Esophagus squamous epithelium (tissue), 5 donors: ENCODE measurements at regions not wholly inside any gene's neighbourhood (a gene's known extent, or its start where the extent isn't known, plus 50 kb on each side); places are given as distances from the start of the nearest gene placed in this dataset.
"Not testable (repeated sequence)": the region's sequence is repeated elsewhere in the genome, so short reads cannot be mapped to it uniquely, and the experiment has no call there.

Source experiments
- DNase-seq: peaks from one replicate; lab custom pipeline; 2025; lab: John Stamatoyannopoulos, UW
- H3K27ac ChIP-seq, 4 donors: fragments of 200-600 bp; sonication (generic); one replicate each; pipeline ENCODE4 v1.5.1; 2016 to 2019; ENCODE audit warnings: mild to moderate bottlenecking in 1 of 4
- H3K27me3 ChIP-seq, 4 donors: fragments of 200-600 bp; sonication (generic); 1 replicate in 3 of 4; 2 replicates in 1 of 4; pipeline versions ENCODE4 v1.5.1 to v1.6.0; 2017 to 2021; ENCODE audit warnings: antibody characterized with exemption in 1 of 4
- H3K36me3 ChIP-seq, 3 donors: fragments of 200-600 bp; sonication (generic); one replicate each; pipeline ENCODE4 v1.5.1; 2016 to 2019
- H3K4me1 ChIP-seq, 3 donors: fragments of 200-600 bp; sonication (generic); one replicate each; pipeline ENCODE4 v1.5.1; 2017 to 2019
- H3K4me3 ChIP-seq, 4 donors: fragments of 200-600 bp; sonication (generic); 1 replicate in 3 of 4; 2 replicates in 1 of 4; pipeline ENCODE4 v1.5.1; 2016 to 2019; ENCODE audit warnings: mild to moderate bottlenecking in 2 of 4, moderate library complexity in 1 of 4
- H3K9me3 ChIP-seq, 3 donors: fragments of 200-600 bp; sonication (generic); one replicate each; pipeline ENCODE4 v1.5.1; 2016 to 2019
- CTCF ChIP-seq, 6 experiments: fragments of 450-650 bp in 4 of 6; fragments of 200-600 bp in 2 of 6; sonication (generic) in 2 of 6; IDR thresholded peaks; one replicate each; pipeline ENCODE4 v1.5.1; 2016 to 2019; ENCODE audit warnings: antibody characterized with exemption in 6 of 6, mild to moderate bottlenecking in 4 of 6, moderate library complexity in 4 of 6
- POLR2A ChIP-seq, 4 donors: fragments of 450-650 bp; IDR thresholded peaks; one replicate each; pipeline ENCODE4 v1.6.1; 2017; ENCODE audit warnings: antibody characterized with exemption in 4 of 4, mild to moderate bottlenecking in 4 of 4, moderate library complexity in 3 of 4
- WGBS, 2 donors: methylation state at CpG; one replicate each; pipeline ENCODE4 v1.1.5; 2018; 5-methylcytosine and 5-hydroxymethylcytosine counted together
- intact Hi-C: fragments of 100-400 bp; cut with DNase I; formaldehyde crosslinking; loops from one replicate; pipeline ENCODE4 v1.15.0; 2022
- donor health status: DM: yes; HTN: yes; CAD: no.

GRCh38 chr5:67639976-67640375 is 443.4 kb upstream of the CD180 start:
- WGBS, 2 donors, result 35 to 40% methylated on average over 2 of the region's 2 CpGs
- no peak for DNase-seq
- Histone ChIP-seq H3K27me3 (no peaks in the 10 kb centered on the region), H3K9me3 (peaks cover 0 to 7% (median 6%) of the 10 kb centered on the region in 3 donors), H3K27ac (peak overlapping the region in 2 of 4 donors; percentile 46 to 57), H3K4me1 (peaks cover 0 to 39% (median 10%) of the 10 kb centered on the region in 3 donors), H3K36me3 (no peaks in the 10 kb centered on the region), H3K4me3 (no peak overlapping the region)
- TF ChIP-seq POLR2A (IDR thresholded peaks at IDR 0.05) (no peak), CTCF (IDR thresholded peaks at IDR 0.05) (no peak)
- intact Hi-C loops, result no loop called here

- peaks cover 0 to 39% (median 10%) of the 10 kb centered on the region in 3 donors for H3K4me1 ChIP-seq
- DNase-seq, result no peak
- WGBS, 2 donors, result 49 to 51% methylated on average over 3 of the region's 3 CpGs
- intact Hi-C loops, result no loop called here
- H3K9me3 ChIP-seq, result peaks cover 0 to 3% (median 2%) of the 10 kb centered on the region in 3 donors
- peak overlapping the region in 2 of 4 donors; percentile 25 to 57 for H3K27ac ChIP-seq
- TF ChIP-seq POLR2A (IDR thresholded peaks at IDR 0.05), result no peak
- TF ChIP-seq CTCF (IDR thresholded peaks at IDR 0.05), result no peak
- no peaks in the 10 kb centered on the region for H3K36me3 ChIP-seq
- no peaks in the 10 kb centered on the region for H3K27me3 ChIP-seq
- no peak overlapping the region for H3K4me3 ChIP-seq
These were observed 442.7 kb upstream of the CD180 start for GRCh38 chr5:67639313-67639712.

- intact Hi-C loops, result no loop called here
- peak overlapping the region in 2 of 4 donors; percentile 33 to 44 for H3K27ac ChIP-seq
- peaks cover 0 to 4% (median 0%) of the 10 kb centered on the region in 3 donors for H3K9me3 ChIP-seq
- TF ChIP-seq POLR2A (IDR thresholded peaks at IDR 0.05) (no peak), CTCF (IDR thresholded peaks at IDR 0.05) (no peak)
- H3K4me3 ChIP-seq, result no peak overlapping the region
- peaks cover 0 to 20% (median 10%) of the 10 kb centered on the region in 3 donors for H3K4me1 ChIP-seq
- H3K27me3 ChIP-seq, result no peaks in the 10 kb centered on the region
- 83 to 87% methylated on average over 2 to 3 of the region's 3 CpGs for WGBS, 2 donors
- no peaks in the 10 kb centered on the region for H3K36me3 ChIP-seq
- no peak for DNase-seq
These were observed 440.4 kb upstream of the CD180 start for GRCh38 chr5:67636850-67637524.

- intact Hi-C loops, result no loop called here
- DNase-seq, result no peak
- H3K27me3 ChIP-seq, result no peaks in the 10 kb centered on the region
- no peaks in the 10 kb centered on the region for H3K36me3 ChIP-seq
- H3K27ac ChIP-seq, result peak overlapping the region in 3 of 4 donors; percentile 33 to 48 (median 38)
- H3K9me3 ChIP-seq, result peaks cover 0 to 4% (median 0%) of the 10 kb centered on the region in 3 donors
- WGBS, 2 donors, result 67 to 89% methylated on average over 1 of the region's 1 CpG
- peaks cover 0 to 20% (median 10%) of the 10 kb centered on the region in 3 donors for H3K4me1 ChIP-seq
- TF ChIP-seq POLR2A (IDR thresholded peaks at IDR 0.05), result no peak
- TF ChIP-seq CTCF (IDR thresholded peaks at IDR 0.05), result no peak
- H3K4me3 ChIP-seq, result no peak overlapping the region
These were observed 439.5 kb upstream of the CD180 start for GRCh38 chr5:67636091-67636490.

GRCh38 chr5:67627079-67627478 is 430.5 kb upstream of the CD180 start:
- intact Hi-C loops, H3K36me3 ChIP-seq, H3K27ac ChIP-seq, H3K4me3 ChIP-seq, H3K4me1 ChIP-seq, H3K27me3 ChIP-seq, H3K9me3 ChIP-seq, DNase-seq: not testable (repeated sequence)
